ENCODE measurements at regions not wholly inside any gene's neighbourhood (a gene's known extent, or its start where the extent isn't known, plus 50 kb on each side); places are given as distances from the start of the nearest gene placed in this dataset.

- H3K4me3 ChIP-seq (ENCODE audit: low read length): no peak overlapping the region
- DNase-seq (ENCODE audit: low read depth): no peak
- TF ChIP-seq, protein P1, sequence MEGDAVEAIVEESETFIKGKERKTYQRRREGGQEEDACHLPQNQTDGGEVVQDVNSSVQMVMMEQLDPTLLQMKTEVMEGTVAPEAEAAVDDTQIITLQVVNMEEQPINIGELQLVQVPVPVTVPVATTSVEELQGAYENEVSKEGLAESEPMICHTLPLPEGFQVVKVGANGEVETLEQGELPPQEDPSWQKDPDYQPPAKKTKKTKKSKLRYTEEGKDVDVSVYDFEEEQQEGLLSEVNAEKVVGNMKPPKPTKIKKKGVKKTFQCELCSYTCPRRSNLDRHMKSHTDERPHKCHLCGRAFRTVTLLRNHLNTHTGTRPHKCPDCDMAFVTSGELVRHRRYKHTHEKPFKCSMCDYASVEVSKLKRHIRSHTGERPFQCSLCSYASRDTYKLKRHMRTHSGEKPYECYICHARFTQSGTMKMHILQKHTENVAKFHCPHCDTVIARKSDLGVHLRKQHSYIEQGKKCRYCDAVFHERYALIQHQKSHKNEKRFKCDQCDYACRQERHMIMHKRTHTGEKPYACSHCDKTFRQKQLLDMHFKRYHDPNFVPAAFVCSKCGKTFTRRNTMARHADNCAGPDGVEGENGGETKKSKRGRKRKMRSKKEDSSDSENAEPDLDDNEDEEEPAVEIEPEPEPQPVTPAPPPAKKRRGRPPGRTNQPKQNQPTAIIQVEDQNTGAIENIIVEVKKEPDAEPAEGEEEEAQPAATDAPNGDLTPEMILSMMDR (IDR thresholded peaks at IDR 0.05; ENCODE audit: insufficient read depth, low read depth, low read length, missing control alignments): no peak
Observed at GRCh38 chr10:23529625-23530024, 90.8 kb downstream of the OTUD1 start.

GRCh38 chr10:23530079-23530478, 91.2 kb downstream of the OTUD1 start:
- peak; percentile 31 for DNase-seq (ENCODE audit: low read depth)
- TF ChIP-seq, protein P1 (IDR thresholded peaks at IDR 0.05; ENCODE audit: insufficient read depth, low read depth, low read length, missing control alignments): peak; percentile 28
- H3K4me3 ChIP-seq (ENCODE audit: low read length): no peak overlapping the region

DNA sequence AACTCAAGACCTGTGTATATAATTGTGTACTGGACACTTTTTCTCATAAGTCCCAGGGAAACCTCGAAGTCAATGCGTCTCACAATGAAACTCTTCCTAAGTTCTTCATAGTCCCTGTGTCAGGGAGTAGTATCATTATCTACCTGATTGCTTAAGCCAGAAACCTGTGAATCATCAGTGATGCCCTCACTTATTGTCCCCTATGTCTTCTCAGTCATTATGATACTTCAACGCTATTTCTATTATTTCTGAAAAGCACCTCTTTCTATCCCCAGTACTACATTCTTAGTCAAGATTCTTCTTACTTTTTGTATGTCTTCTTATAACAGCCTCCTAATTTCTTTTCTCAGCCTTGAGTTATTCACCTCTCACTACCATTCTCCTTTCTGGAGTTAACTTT, 94.3 kb downstream of the OTUD1 start:
- H3K4me3 ChIP-seq (ENCODE audit: low read length): no peak overlapping the region
- DNase-seq (ENCODE audit: low read depth): peak; percentile 13
- TF ChIP-seq, protein P1 (IDR thresholded peaks at IDR 0.05; ENCODE audit: insufficient read depth, low read depth, low read length, missing control alignments): no peak

DNA sequence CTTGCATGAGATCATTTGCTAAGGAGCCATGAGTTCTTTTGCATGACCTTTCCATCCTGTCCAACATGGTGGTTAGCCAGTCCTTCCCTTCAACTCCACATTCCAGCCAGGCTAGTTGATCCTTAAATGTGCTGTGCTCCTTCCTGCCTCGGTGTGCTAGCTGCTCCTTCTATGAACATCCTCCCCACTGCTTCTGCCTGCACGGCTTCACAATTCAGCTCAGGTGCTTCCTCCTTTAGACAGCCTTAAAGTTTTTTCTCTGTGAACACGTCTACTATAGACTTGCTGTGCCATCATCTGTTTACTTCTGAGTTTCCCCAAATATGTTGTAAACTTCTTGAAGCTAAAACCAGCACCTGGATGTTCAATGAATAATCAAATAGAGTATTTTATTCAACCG, 95.5 kb downstream of the OTUD1 start:
- TF ChIP-seq, protein P1 (IDR thresholded peaks at IDR 0.05; ENCODE audit: insufficient read depth, low read depth, low read length, missing control alignments): no peak
- DNase-seq (ENCODE audit: low read depth): no peak
- H3K4me3 ChIP-seq (ENCODE audit: low read length): no peak overlapping the region

- TF ChIP-seq, protein P1 (IDR thresholded peaks at IDR 0.05; ENCODE audit: insufficient read depth, low read depth, low read length, missing control alignments): no peak
- DNase-seq (ENCODE audit: low read depth): no peak
- H3K4me3 ChIP-seq (ENCODE audit: low read length): no peak overlapping the region
Observed at GRCh38 chr10:23534761-23535160, 95.9 kb downstream of the OTUD1 start.

DNA sequence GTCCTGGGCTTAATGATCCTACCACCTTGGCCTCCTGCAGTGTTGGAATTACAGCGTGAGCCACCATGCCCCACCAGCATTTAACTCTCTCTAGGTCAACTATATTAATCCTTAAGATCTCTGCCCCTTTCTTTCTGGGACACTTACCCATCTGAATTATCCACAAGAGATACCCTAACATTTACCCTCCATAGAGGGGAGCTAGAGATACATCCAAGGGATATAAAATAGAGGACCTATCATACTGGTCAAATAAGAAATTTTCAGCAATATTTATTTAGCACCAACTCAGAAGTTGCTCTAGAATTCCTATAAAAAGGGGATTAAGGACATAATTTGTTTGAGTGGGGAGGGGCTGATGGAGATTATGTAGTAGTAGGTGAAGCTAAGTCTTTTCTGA, 96.5 kb downstream of the OTUD1 start:
- no peak overlapping the region for H3K4me3 ChIP-seq (ENCODE audit: low read length)
- DNase-seq (ENCODE audit: low read depth): no peak
- TF ChIP-seq, protein P1 (IDR thresholded peaks at IDR 0.05; ENCODE audit: insufficient read depth, low read depth, low read length, missing control alignments): peak; percentile 24

DNA sequence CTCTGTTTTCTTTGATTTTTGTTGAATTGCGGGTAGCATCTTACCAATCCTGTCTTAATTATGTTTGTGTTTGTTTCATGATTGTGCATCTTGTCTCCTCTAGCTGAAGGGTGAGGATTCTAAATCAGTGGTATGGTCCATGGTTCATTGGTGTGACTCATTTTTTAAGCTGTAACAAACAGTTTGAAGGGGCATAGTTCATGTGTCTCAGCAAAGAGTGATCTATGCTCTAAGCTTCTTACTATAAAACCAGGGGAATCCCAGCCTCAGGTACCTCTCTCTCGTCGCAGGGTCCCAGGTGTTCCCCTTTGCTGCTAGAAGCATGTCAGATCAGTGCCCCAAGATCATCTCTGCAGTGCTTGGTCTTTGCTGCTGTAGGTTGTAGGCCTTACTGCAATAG, 100.1 kb downstream of the OTUD1 start:
- DNase-seq (ENCODE audit: low read depth): no peak
- TF ChIP-seq, protein P1 (IDR thresholded peaks at IDR 0.05; ENCODE audit: insufficient read depth, low read depth, low read length, missing control alignments): no peak
- H3K4me3 ChIP-seq (ENCODE audit: low read length): no peak overlapping the region

All from epithelial cell of esophagus (primary cell).